ENCODE measurements at regions not wholly inside any gene's neighbourhood (a gene's known extent, or its start where the extent isn't known, plus 50 kb on each side); places are given as distances from the start of the nearest gene placed in this dataset.

DNA sequence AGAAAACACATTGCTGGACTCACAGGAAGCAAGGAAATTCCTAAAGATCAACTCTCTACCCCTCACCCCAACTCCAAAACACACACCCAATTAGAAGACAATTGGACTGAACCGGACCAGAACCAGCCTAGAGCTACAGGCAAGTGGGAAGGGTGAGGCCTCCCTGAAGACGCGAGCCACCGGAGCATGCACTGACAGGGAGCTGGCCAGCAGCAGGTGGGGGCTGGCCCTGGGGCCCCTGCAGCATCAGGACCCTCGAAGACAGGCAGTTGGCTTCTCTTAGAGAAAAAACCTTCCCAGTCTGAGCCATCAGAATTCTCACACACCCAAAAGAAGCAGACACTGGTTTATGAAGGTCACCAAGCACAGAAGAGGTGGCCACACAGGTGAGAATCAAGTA lies 209.5 kb upstream of the DIO3 start:
- TF ChIP-seq, protein P1, sequence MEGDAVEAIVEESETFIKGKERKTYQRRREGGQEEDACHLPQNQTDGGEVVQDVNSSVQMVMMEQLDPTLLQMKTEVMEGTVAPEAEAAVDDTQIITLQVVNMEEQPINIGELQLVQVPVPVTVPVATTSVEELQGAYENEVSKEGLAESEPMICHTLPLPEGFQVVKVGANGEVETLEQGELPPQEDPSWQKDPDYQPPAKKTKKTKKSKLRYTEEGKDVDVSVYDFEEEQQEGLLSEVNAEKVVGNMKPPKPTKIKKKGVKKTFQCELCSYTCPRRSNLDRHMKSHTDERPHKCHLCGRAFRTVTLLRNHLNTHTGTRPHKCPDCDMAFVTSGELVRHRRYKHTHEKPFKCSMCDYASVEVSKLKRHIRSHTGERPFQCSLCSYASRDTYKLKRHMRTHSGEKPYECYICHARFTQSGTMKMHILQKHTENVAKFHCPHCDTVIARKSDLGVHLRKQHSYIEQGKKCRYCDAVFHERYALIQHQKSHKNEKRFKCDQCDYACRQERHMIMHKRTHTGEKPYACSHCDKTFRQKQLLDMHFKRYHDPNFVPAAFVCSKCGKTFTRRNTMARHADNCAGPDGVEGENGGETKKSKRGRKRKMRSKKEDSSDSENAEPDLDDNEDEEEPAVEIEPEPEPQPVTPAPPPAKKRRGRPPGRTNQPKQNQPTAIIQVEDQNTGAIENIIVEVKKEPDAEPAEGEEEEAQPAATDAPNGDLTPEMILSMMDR (IDR thresholded peaks at IDR 0.05 in 2 of 3, conservative IDR thresholded peaks at IDR 0.05 in 1 of 3; ENCODE audit: borderline replicate concordance in 1 of 3, insufficient read depth in 1 of 3, low read depth in 2 of 3, low read length in 2 of 3): no peak
- TF ChIP-seq ZFX (IDR thresholded peaks at IDR 0.05) (no peak), EZH2 (IDR thresholded peaks at IDR 0.05) (no peak), JUND (IDR thresholded peaks at IDR 0.05) (no peak), POLR2A (IDR thresholded peaks at IDR 0.05; ENCODE audit: borderline replicate concordance, extremely low read depth, insufficient read depth, insufficient read length) (no peak), ZNF274 (IDR thresholded peaks at IDR 0.05; ENCODE audit: low read depth, low read length) (no peak), POLR2AphosphoS5 (IDR thresholded peaks at IDR 0.05; ENCODE audit: low read depth, low read length) (no peak), YY1 (IDR thresholded peaks at IDR 0.05; ENCODE audit: extremely low read depth, insufficient replicate concordance, low read depth, low read length) (no peak), ELF1 (IDR thresholded peaks at IDR 0.05; ENCODE audit: borderline replicate concordance, low read depth) (no peak), RAD21 (IDR thresholded peaks at IDR 0.05; ENCODE audit: low read depth) (no peak)
- TF ChIP-seq, protein P2, sequence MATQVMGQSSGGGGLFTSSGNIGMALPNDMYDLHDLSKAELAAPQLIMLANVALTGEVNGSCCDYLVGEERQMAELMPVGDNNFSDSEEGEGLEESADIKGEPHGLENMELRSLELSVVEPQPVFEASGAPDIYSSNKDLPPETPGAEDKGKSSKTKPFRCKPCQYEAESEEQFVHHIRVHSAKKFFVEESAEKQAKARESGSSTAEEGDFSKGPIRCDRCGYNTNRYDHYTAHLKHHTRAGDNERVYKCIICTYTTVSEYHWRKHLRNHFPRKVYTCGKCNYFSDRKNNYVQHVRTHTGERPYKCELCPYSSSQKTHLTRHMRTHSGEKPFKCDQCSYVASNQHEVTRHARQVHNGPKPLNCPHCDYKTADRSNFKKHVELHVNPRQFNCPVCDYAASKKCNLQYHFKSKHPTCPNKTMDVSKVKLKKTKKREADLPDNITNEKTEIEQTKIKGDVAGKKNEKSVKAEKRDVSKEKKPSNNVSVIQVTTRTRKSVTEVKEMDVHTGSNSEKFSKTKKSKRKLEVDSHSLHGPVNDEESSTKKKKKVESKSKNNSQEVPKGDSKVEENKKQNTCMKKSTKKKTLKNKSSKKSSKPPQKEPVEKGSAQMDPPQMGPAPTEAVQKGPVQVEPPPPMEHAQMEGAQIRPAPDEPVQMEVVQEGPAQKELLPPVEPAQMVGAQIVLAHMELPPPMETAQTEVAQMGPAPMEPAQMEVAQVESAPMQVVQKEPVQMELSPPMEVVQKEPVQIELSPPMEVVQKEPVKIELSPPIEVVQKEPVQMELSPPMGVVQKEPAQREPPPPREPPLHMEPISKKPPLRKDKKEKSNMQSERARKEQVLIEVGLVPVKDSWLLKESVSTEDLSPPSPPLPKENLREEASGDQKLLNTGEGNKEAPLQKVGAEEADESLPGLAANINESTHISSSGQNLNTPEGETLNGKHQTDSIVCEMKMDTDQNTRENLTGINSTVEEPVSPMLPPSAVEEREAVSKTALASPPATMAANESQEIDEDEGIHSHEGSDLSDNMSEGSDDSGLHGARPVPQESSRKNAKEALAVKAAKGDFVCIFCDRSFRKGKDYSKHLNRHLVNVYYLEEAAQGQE (IDR thresholded peaks at IDR 0.05; ENCODE audit: low read depth): no peak
